ENCODE measurements at regions not wholly inside any gene's neighbourhood (a gene's known extent, or its start where the extent isn't known, plus 50 kb on each side); places are given as distances from the start of the nearest gene placed in this dataset.

DNA sequence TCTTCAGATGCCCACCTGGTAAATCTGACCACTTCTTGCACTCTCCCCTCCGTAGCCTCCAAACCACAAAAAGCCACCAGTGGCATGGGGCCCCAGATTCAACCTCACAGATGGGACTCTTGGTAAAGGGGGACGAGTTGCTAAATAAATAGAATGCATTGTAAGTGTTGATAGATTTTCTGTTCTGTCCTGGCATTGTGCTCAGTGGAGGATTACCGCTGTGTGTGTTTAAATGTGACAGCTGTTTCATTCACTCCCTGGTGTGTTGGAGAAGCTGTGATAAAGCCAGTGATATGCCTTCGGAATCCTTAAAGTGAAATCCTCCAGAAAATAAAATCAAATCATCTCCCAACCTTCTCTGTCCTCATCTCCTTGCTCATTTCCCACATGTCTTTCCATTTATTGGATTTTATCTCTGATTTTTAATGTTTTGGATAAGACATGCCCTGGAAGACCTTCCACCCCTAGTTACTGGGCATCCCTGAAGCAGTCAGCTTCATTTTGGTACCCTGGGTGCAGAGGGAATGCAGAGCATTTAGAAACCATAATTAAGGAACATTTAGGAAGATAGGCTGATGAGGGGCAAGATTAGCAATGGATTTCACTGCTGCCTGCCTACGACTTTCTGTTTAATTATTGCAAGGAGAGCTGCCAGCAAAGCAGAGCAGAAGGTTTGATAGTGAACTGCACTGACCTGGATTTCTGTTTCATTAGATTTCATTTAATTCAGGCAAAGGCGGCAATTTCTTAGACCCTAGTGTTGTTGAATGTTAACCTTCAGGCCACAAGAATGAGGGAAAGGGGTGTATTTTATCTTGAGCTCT, 460.9 kb upstream of the KIRREL3 start:
- Histone ChIP-seq H3K9me3 (ENCODE audit: low read length) (no peaks in the 10 kb centered on the region), H3K27me3 (ENCODE audit: low read length) (no peaks in the 10 kb centered on the region), H3K9me2 (replicated peaks; ENCODE audit: insufficient read depth, low read length) (no peaks in the 10 kb centered on the region), H3K4me1 (ENCODE audit: low read length) (no peaks in the 10 kb centered on the region), H3K36me3 (ENCODE audit: insufficient read depth, low read length) (no peaks in the 10 kb centered on the region), H2AFZ (ENCODE audit: low read length) (no peak overlapping the region), H3K4me2 (ENCODE audit: low read depth, low read length, poor library complexity, severe bottlenecking) (no peak overlapping the region), H3K9ac (ENCODE audit: low read length) (no peak overlapping the region), H3K79me2 (ENCODE audit: low read length) (no peaks in the 10 kb centered on the region), H4K20me1 (ENCODE audit: insufficient read depth, low read depth, low read length) (no peaks in the 10 kb centered on the region), H3K27ac (ENCODE audit: low read length) (no peak overlapping the region), H3K4me3 (ENCODE audit: low read length) (no peak overlapping the region)
- no peak for DNase-seq

DNA sequence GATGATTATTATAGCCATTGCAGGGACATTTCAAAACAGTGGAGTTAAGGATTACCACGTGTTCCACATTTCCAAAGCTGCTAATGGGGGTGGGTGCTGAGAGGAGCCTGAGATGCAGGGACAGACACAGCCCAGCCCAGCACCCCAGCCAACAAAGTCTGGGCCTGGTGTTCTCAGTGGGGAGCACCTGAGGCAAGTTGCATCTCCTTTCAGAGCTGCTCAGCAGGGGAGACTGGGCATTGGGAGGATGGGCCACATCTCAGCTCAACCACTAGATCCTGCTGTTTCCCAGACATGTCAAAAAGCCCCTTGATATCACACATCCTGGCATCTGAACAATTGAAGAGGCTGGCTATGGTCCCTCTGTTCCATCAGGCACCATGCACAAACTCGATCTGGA, 458.0 kb upstream of the KIRREL3 start:
- Histone ChIP-seq H3K9me3 (ENCODE audit: low read length) (no peaks in the 10 kb centered on the region), H3K4me1 (ENCODE audit: low read length) (no peaks in the 10 kb centered on the region), H3K4me2 (ENCODE audit: low read depth, low read length, poor library complexity, severe bottlenecking) (no peak overlapping the region), H3K79me2 (ENCODE audit: low read length) (no peaks in the 10 kb centered on the region), H3K27ac (ENCODE audit: low read length) (no peak overlapping the region), H4K20me1 (ENCODE audit: insufficient read depth, low read depth, low read length) (no peaks in the 10 kb centered on the region), H3K27me3 (ENCODE audit: low read length) (no peaks in the 10 kb centered on the region), H3K9me2 (replicated peaks; ENCODE audit: insufficient read depth, low read length) (no peaks in the 10 kb centered on the region), H3K9ac (ENCODE audit: low read length) (no peak overlapping the region), H2AFZ (ENCODE audit: low read length) (no peak overlapping the region), H3K4me3 (ENCODE audit: low read length) (no peak overlapping the region), H3K36me3 (ENCODE audit: insufficient read depth, low read length) (no peaks in the 10 kb centered on the region)
- no peak for DNase-seq

DNA sequence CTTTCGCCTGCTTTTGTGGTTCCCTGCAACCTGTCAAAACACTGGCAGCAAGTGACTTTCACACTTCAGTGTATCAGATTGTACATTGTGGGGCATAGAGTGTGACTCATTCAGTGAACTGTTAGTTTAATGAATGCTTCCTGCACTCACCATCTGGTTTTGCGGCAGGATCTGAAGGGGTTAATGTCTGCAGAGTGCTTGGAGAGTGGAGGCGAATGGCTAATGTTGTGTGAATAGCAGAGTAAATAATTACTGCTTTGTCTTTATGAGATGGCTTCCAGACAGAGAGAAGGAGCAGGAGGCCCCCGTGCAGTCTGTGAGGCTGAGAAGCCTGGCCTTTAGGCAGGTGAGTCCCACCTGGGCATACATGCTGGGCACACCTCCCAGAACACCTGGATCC, 454.3 kb upstream of the KIRREL3 start:
- Histone ChIP-seq H3K4me3 (ENCODE audit: low read length) (no peak overlapping the region), H3K36me3 (ENCODE audit: insufficient read depth, low read length) (no peaks in the 10 kb centered on the region), H3K4me2 (ENCODE audit: low read depth, low read length, poor library complexity, severe bottlenecking) (no peak overlapping the region), H3K9ac (ENCODE audit: low read length) (no peak overlapping the region), H3K27me3 (ENCODE audit: low read length) (no peaks in the 10 kb centered on the region), H2AFZ (ENCODE audit: low read length) (no peak overlapping the region), H3K9me3 (ENCODE audit: low read length) (no peaks in the 10 kb centered on the region), H3K27ac (ENCODE audit: low read length) (no peak overlapping the region), H3K4me1 (ENCODE audit: low read length) (no peaks in the 10 kb centered on the region), H3K79me2 (ENCODE audit: low read length) (no peaks in the 10 kb centered on the region), H4K20me1 (ENCODE audit: insufficient read depth, low read depth, low read length) (no peaks in the 10 kb centered on the region), H3K9me2 (replicated peaks; ENCODE audit: insufficient read depth, low read length) (no peaks in the 10 kb centered on the region)
- DNase-seq = no peak

DNA sequence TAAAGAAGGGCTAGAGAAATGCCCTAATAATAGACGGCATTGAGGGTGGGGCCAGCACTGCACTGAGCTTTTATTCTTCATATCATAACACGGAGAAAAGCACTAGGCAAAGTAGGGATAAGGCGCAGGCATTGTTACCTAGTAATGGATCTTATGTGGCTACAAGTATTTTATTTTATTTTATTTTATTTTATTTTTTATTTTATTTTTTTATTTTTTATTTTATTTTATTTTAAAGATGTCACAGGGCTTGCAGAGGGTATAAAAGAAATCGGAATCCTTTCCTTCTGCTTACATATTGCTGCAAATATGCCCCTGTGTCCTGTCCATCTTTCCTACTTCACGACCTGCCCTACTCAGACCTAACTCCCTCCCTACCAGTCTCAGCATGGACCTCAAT, 452.0 kb upstream of the KIRREL3 start:
- no peak overlapping the region for H3K4me2 ChIP-seq (ENCODE audit: low read depth, low read length, poor library complexity, severe bottlenecking)
- H3K79me2 ChIP-seq (ENCODE audit: low read length) = no peaks in the 10 kb centered on the region
- no peaks in the 10 kb centered on the region for H3K9me3 ChIP-seq (ENCODE audit: low read length)
- H2AFZ ChIP-seq (ENCODE audit: low read length) = no peak overlapping the region
- no peak overlapping the region for H3K27ac ChIP-seq (ENCODE audit: low read length)
- no peaks in the 10 kb centered on the region for H4K20me1 ChIP-seq (ENCODE audit: insufficient read depth, low read depth, low read length)
- H3K9me2 ChIP-seq (replicated peaks; ENCODE audit: insufficient read depth, low read length) = no peaks in the 10 kb centered on the region
- no peaks in the 10 kb centered on the region for H3K27me3 ChIP-seq (ENCODE audit: low read length)
- H3K9ac ChIP-seq (ENCODE audit: low read length) = no peak overlapping the region
- DNase-seq = no peak
- H3K36me3 ChIP-seq (ENCODE audit: insufficient read depth, low read length) = no peaks in the 10 kb centered on the region
- no peak overlapping the region for H3K4me3 ChIP-seq (ENCODE audit: low read length)
- H3K4me1 ChIP-seq (ENCODE audit: low read length) = no peaks in the 10 kb centered on the region

DNA sequence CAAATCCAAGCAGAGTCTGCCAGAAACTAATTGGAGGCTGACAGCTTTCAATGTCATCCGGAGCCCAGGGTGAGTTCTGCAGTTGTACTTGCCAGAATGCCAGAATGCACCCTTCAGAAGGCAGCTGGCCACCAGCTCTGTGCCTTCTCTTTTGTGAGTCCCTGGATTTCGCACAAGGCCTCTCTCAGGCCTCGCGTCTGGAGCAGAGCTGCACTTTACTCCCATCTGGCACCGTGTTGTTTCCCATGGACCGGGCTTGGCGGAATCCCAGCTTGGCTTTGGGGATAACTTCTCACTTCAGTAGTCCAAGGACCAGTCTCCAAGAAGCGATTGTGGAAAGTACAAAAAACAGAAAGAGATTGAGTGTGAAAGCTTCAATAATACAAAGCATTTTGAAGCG, 451.3 kb upstream of the KIRREL3 start:
- no peaks in the 10 kb centered on the region for H3K9me3 ChIP-seq (ENCODE audit: low read length)
- no peak overlapping the region for H2AFZ ChIP-seq (ENCODE audit: low read length)
- no peaks in the 10 kb centered on the region for H3K9me2 ChIP-seq (replicated peaks; ENCODE audit: insufficient read depth, low read length)
- H3K27me3 ChIP-seq (ENCODE audit: low read length) = no peaks in the 10 kb centered on the region
- no peak for DNase-seq
- H3K27ac ChIP-seq (ENCODE audit: low read length) = no peak overlapping the region
- H3K9ac ChIP-seq (ENCODE audit: low read length) = no peak overlapping the region
- H4K20me1 ChIP-seq (ENCODE audit: insufficient read depth, low read depth, low read length) = no peaks in the 10 kb centered on the region
- H3K36me3 ChIP-seq (ENCODE audit: insufficient read depth, low read length) = no peaks in the 10 kb centered on the region
- H3K4me1 ChIP-seq (ENCODE audit: low read length) = no peaks in the 10 kb centered on the region
- no peak overlapping the region for H3K4me3 ChIP-seq (ENCODE audit: low read length)
- no peak overlapping the region for H3K4me2 ChIP-seq (ENCODE audit: low read depth, low read length, poor library complexity, severe bottlenecking)
- H3K79me2 ChIP-seq (ENCODE audit: low read length) = no peaks in the 10 kb centered on the region

DNA sequence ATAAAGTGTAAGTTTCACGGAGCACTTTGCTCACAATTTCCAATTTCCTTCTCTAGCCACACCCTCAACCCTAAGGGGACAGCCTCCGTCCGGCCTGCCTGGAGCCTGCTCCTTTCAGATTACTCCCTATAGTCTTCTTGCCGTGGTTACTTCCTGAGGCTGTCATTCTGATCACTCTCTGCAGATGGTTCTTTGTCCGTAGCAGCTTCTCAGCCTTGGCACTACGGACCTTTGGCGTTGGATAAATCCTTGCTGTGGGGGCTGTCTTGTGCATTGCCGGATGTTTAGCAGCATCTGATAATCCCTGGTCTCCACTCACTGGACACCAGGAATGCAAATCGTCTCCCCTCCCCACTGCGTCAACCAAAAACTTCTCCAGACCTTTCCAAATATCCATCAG, 447.5 kb upstream of the KIRREL3 start:
- no peaks in the 10 kb centered on the region for H3K79me2 ChIP-seq (ENCODE audit: low read length)

DNA sequence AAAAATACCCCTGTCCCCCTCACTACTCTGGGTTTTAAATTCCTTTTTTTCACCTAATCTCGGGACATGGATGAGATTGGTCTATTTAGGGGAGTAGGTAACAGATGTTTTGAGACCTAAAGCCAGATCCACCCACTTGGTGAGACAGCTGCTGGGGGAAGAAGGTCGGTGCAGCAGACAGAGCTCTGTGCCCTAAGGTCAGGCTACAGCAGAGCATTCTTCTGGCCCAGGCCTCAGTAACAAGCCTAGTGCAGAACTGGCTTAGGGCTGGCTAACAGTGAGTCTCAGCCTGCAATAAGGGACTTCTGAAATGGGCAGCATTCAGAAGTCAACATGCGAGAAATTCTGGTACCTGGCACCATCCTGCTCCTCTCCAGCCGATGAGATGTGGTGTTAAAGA, 444.9 kb upstream of the KIRREL3 start:
- Histone ChIP-seq H3K27ac (ENCODE audit: low read length) (no peak overlapping the region), H3K36me3 (ENCODE audit: insufficient read depth, low read length) (no peaks in the 10 kb centered on the region), H3K27me3 (ENCODE audit: low read length) (no peaks in the 10 kb centered on the region), H3K79me2 (ENCODE audit: low read length) (no peaks in the 10 kb centered on the region), H3K4me3 (ENCODE audit: low read length) (no peak overlapping the region), H3K9ac (ENCODE audit: low read length) (no peak overlapping the region), H3K4me2 (ENCODE audit: low read depth, low read length, poor library complexity, severe bottlenecking) (no peak overlapping the region), H3K9me2 (replicated peaks; ENCODE audit: insufficient read depth, low read length) (no peaks in the 10 kb centered on the region), H4K20me1 (ENCODE audit: insufficient read depth, low read depth, low read length) (no peaks in the 10 kb centered on the region), H2AFZ (ENCODE audit: low read length) (no peak overlapping the region), H3K4me1 (ENCODE audit: low read length) (no peaks in the 10 kb centered on the region), H3K9me3 (ENCODE audit: low read length) (no peaks in the 10 kb centered on the region)
- DNase-seq = no peak

More for the DNA sequence above, 447.5 kb upstream of the KIRREL3 start:
- H3K9me3 ChIP-seq (ENCODE audit: low read length) = no peaks in the 10 kb centered on the region
- H3K36me3 ChIP-seq (ENCODE audit: insufficient read depth, low read length) = no peaks in the 10 kb centered on the region
- H3K9me2 ChIP-seq (replicated peaks; ENCODE audit: insufficient read depth, low read length) = no peaks in the 10 kb centered on the region
- H3K4me1 ChIP-seq (ENCODE audit: low read length) = no peaks in the 10 kb centered on the region
- DNase-seq = no peak
- no peak overlapping the region for H3K9ac ChIP-seq (ENCODE audit: low read length)
- H4K20me1 ChIP-seq (ENCODE audit: insufficient read depth, low read depth, low read length) = no peaks in the 10 kb centered on the region
- H3K27me3 ChIP-seq (ENCODE audit: low read length) = no peaks in the 10 kb centered on the region
- no peak overlapping the region for H3K27ac ChIP-seq (ENCODE audit: low read length)
- H3K4me3 ChIP-seq (ENCODE audit: low read length) = no peak overlapping the region
- no peak overlapping the region for H3K4me2 ChIP-seq (ENCODE audit: low read depth, low read length, poor library complexity, severe bottlenecking)
- H2AFZ ChIP-seq (ENCODE audit: low read length) = no peak overlapping the region

DNA sequence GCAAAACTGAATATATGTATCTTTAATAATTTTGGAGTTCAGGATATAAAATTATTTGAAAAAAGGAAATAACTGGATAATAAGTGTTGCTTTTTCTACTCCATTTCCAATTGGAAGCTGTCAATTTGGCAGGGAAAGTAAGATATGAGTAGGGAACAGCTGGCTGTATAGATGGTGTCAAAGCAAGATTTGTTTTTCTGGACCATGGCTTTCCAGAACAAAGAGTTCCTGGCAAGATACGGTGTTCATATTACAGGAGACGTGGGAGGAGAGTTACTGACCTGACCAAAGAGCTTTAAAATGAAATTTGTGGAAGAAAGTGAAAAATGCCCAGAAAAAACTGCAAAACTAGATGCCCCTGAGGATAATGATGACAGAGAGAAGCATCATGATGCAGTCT, 442.7 kb upstream of the KIRREL3 start:
- no peak overlapping the region for H3K27ac ChIP-seq (ENCODE audit: low read length)
- H3K27me3 ChIP-seq (ENCODE audit: low read length) = no peaks in the 10 kb centered on the region
- DNase-seq = no peak
- no peaks in the 10 kb centered on the region for H3K4me1 ChIP-seq (ENCODE audit: low read length)
- no peaks in the 10 kb centered on the region for H4K20me1 ChIP-seq (ENCODE audit: insufficient read depth, low read depth, low read length)
- H3K36me3 ChIP-seq (ENCODE audit: insufficient read depth, low read length) = no peaks in the 10 kb centered on the region
- H2AFZ ChIP-seq (ENCODE audit: low read length) = no peak overlapping the region
- H3K79me2 ChIP-seq (ENCODE audit: low read length) = no peaks in the 10 kb centered on the region
- H3K9ac ChIP-seq (ENCODE audit: low read length) = no peak overlapping the region
- H3K4me2 ChIP-seq (ENCODE audit: low read depth, low read length, poor library complexity, severe bottlenecking) = no peak overlapping the region
- no peaks in the 10 kb centered on the region for H3K9me2 ChIP-seq (replicated peaks; ENCODE audit: insufficient read depth, low read length)
- H3K4me3 ChIP-seq (ENCODE audit: low read length) = no peak overlapping the region
- no peaks in the 10 kb centered on the region for H3K9me3 ChIP-seq (ENCODE audit: low read length)

Measured in Karpas-422 (cell line).